PC-3 (cell line): ENCODE measurements at regions not wholly inside any gene's neighbourhood (a gene's known extent, or its start where the extent isn't known, plus 50 kb on each side); places are given as distances from the start of the nearest gene placed in this dataset.

Experiments used
- EZH2 ChIP-seq: fragments of 300-600 bp; sonication (generic); IDR thresholded peaks from one replicate; pipeline ENCODE4 v1.6.1; 2017; ENCODE audit warnings: antibody characterized with exemption, mild to moderate bottlenecking, low read length; ENCODE audit not compliant: unreplicated experiment
- EZH2phosphoT487 ChIP-seq: fragments of 300-600 bp; sonication (generic); IDR thresholded peaks from 2 replicates; pipeline ENCODE4 v1.6.1; 2018; ENCODE audit warnings: mild to moderate bottlenecking, antibody characterized with exemption, low read length, borderline replicate concordance
- TF ChIP-seq, protein P1 (sequence below): fragments of 300-600 bp; sonication (generic); conservative IDR thresholded peaks from 2 replicates; pipeline ENCODE4 v1.5.1; 2017; ENCODE audit warnings: antibody characterized with exemption, low read depth, mild to moderate bottlenecking, low read length

DNA sequence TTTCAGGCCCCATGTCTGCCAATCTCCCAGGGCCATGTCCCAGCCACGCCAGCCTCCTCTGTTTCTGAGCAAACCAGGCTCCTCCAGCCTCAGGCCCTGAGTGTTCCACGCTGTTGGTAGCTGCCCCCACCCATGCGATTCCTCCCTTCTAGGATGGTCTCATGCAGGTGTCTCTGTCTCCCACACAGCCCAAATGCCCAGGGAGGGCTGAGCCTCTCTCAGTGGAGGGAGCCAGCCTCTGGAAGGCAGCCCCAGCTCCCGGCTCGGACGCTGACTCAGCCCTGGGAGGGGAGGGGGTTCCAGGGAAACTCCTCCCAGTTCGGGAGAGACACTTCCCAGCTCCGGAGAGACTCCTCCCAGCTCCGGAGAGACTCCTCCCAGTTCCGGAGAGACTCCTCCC is 122.9 kb upstream of the AFDN start:
- TF ChIP-seq, protein P1, sequence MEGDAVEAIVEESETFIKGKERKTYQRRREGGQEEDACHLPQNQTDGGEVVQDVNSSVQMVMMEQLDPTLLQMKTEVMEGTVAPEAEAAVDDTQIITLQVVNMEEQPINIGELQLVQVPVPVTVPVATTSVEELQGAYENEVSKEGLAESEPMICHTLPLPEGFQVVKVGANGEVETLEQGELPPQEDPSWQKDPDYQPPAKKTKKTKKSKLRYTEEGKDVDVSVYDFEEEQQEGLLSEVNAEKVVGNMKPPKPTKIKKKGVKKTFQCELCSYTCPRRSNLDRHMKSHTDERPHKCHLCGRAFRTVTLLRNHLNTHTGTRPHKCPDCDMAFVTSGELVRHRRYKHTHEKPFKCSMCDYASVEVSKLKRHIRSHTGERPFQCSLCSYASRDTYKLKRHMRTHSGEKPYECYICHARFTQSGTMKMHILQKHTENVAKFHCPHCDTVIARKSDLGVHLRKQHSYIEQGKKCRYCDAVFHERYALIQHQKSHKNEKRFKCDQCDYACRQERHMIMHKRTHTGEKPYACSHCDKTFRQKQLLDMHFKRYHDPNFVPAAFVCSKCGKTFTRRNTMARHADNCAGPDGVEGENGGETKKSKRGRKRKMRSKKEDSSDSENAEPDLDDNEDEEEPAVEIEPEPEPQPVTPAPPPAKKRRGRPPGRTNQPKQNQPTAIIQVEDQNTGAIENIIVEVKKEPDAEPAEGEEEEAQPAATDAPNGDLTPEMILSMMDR: no peak
- TF ChIP-seq EZH2phosphoT487 (no peak), EZH2 (no peak)
